ENCODE measurements at regions not wholly inside any gene's neighbourhood (a gene's known extent, or its start where the extent isn't known, plus 50 kb on each side); places are given as distances from the start of the nearest gene placed in this dataset.

- TF ChIP-seq CTCF (conservative IDR thresholded peaks at IDR 0.05; ENCODE audit: low read depth, low read length), result no peak
- Histone ChIP-seq H3K27ac (no peak overlapping the region), H2AFZ (ENCODE audit: low read depth) (no peak overlapping the region), H3K36me3 (ENCODE audit: insufficient read depth) (no peaks in the 10 kb centered on the region), H3K9ac (no peak overlapping the region), H3K79me2 (ENCODE audit: insufficient read depth, low read depth) (no peaks in the 10 kb centered on the region), H3K27me3 (ENCODE audit: insufficient read depth, low read depth) (no peaks in the 10 kb centered on the region), H3K4me2 (no peak overlapping the region), H4K20me1 (ENCODE audit: insufficient read depth) (no peaks in the 10 kb centered on the region), H3K4me3 (IDR thresholded peaks at IDR 0.05; ENCODE audit: insufficient read depth, low read depth, low read length) (no peak overlapping the region), H3K4me1 (ENCODE audit: low read depth, poor library complexity, severe bottlenecking) (no peaks in the 10 kb centered on the region)
These were observed 120.0 kb upstream of the DCBLD2 start for GRCh38 chr3:99021466-99021865.

- no peak for TF ChIP-seq CTCF (conservative IDR thresholded peaks at IDR 0.05; ENCODE audit: low read depth, low read length)
- Histone ChIP-seq H3K4me2 (no peak overlapping the region), H3K27me3 (ENCODE audit: insufficient read depth, low read depth) (no peaks in the 10 kb centered on the region), H3K27ac (no peak overlapping the region), H3K4me3 (IDR thresholded peaks at IDR 0.05; ENCODE audit: insufficient read depth, low read depth, low read length) (no peak overlapping the region), H3K36me3 (ENCODE audit: insufficient read depth) (no peaks in the 10 kb centered on the region), H3K79me2 (ENCODE audit: insufficient read depth, low read depth) (no peaks in the 10 kb centered on the region), H2AFZ (ENCODE audit: low read depth) (no peak overlapping the region), H3K9ac (no peak overlapping the region), H3K4me1 (ENCODE audit: low read depth, poor library complexity, severe bottlenecking) (no peaks in the 10 kb centered on the region), H4K20me1 (ENCODE audit: insufficient read depth) (no peaks in the 10 kb centered on the region)
These were observed 115.0 kb upstream of the DCBLD2 start for GRCh38 chr3:99016452-99016851.

GRCh38 chr3:99013777-99014315, 112.4 kb upstream of the DCBLD2 start:
- Histone ChIP-seq H3K36me3 (ENCODE audit: insufficient read depth) (no peaks in the 10 kb centered on the region), H3K79me2 (ENCODE audit: insufficient read depth, low read depth) (no peaks in the 10 kb centered on the region), H3K27ac (no peak overlapping the region), H3K9ac (no peak overlapping the region), H3K4me3 (IDR thresholded peaks at IDR 0.05; ENCODE audit: insufficient read depth, low read depth, low read length) (no peak overlapping the region), H3K4me1 (ENCODE audit: low read depth, poor library complexity, severe bottlenecking) (no peaks in the 10 kb centered on the region), H2AFZ (ENCODE audit: low read depth) (no peak overlapping the region), H3K27me3 (ENCODE audit: insufficient read depth, low read depth) (no peaks in the 10 kb centered on the region), H3K4me2 (no peak overlapping the region), H4K20me1 (ENCODE audit: insufficient read depth) (no peaks in the 10 kb centered on the region)
- TF ChIP-seq CTCF (conservative IDR thresholded peaks at IDR 0.05; ENCODE audit: low read depth, low read length), result no peak

- Histone ChIP-seq H3K4me2 (no peak overlapping the region), H3K4me3 (IDR thresholded peaks at IDR 0.05; ENCODE audit: insufficient read depth, low read depth, low read length) (no peak overlapping the region), H3K4me1 (ENCODE audit: low read depth, poor library complexity, severe bottlenecking) (no peaks in the 10 kb centered on the region), H4K20me1 (ENCODE audit: insufficient read depth) (no peaks in the 10 kb centered on the region), H3K36me3 (ENCODE audit: insufficient read depth) (no peaks in the 10 kb centered on the region), H3K27me3 (ENCODE audit: insufficient read depth, low read depth) (no peaks in the 10 kb centered on the region), H3K27ac (no peak overlapping the region), H3K9ac (no peak overlapping the region), H2AFZ (ENCODE audit: low read depth) (no peak overlapping the region), H3K79me2 (ENCODE audit: insufficient read depth, low read depth) (no peaks in the 10 kb centered on the region)
- TF ChIP-seq CTCF (conservative IDR thresholded peaks at IDR 0.05; ENCODE audit: low read depth, low read length), result no peak
These were observed 111.6 kb upstream of the DCBLD2 start for GRCh38 chr3:99013077-99013476.
